B cell (primary cell): ENCODE measurements at regions not wholly inside any gene's neighbourhood (a gene's known extent, or its start where the extent isn't known, plus 50 kb on each side); places are given as distances from the start of the nearest gene placed in this dataset.

Source experiments
- EZH2 ChIP-seq: IDR thresholded peaks from 2 replicates; pipeline ENCODE4 v1.6.1; 2012; ENCODE audit warnings: borderline replicate concordance, low read depth, mild to moderate bottlenecking, moderate library complexity, low read length; ENCODE audit not compliant: insufficient read depth, poor library complexity, severe bottlenecking
- TF ChIP-seq, protein P1 (sequence below): fragments of 200-600 bp; IDR thresholded peaks from one replicate; pipeline ENCODE4 v1.8.0; 2022; ENCODE audit warnings: antibody characterized with exemption, mild to moderate bottlenecking

DNA sequence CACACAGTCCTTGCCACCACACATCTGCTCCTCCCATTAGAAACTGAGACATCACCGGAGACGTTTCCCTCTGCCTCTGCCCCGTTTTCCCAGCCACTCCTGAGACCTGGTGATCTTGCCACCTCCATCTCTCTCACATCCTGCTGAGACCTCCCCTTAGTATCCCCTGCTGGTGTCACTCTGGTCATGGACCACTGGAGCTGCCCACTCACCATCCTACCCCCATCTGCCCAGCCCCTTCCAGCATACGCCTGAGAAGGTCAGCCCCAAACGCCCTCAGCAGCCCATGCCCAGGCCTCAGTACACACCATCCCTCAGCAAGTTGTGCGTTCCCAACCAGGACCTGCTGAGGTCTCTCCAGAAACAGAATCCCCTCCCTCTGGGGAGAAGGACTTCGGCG lies 64.3 kb downstream of the SHANK2 start:
- TF ChIP-seq, protein P1, sequence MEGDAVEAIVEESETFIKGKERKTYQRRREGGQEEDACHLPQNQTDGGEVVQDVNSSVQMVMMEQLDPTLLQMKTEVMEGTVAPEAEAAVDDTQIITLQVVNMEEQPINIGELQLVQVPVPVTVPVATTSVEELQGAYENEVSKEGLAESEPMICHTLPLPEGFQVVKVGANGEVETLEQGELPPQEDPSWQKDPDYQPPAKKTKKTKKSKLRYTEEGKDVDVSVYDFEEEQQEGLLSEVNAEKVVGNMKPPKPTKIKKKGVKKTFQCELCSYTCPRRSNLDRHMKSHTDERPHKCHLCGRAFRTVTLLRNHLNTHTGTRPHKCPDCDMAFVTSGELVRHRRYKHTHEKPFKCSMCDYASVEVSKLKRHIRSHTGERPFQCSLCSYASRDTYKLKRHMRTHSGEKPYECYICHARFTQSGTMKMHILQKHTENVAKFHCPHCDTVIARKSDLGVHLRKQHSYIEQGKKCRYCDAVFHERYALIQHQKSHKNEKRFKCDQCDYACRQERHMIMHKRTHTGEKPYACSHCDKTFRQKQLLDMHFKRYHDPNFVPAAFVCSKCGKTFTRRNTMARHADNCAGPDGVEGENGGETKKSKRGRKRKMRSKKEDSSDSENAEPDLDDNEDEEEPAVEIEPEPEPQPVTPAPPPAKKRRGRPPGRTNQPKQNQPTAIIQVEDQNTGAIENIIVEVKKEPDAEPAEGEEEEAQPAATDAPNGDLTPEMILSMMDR = no peak
- TF ChIP-seq EZH2 = no peak
